CD14-positive monocyte (primary cell): ENCODE measurements at regions not wholly inside any gene's neighbourhood (a gene's known extent, or its start where the extent isn't known, plus 50 kb on each side); places are given as distances from the start of the nearest gene placed in this dataset.

ENCODE experiments used
- DNase-seq, 3 donors: peaks; one replicate each; pipeline ENCODE4 v3.0.0-alpha.2; 2011 to 2022
- H2AFZ ChIP-seq: 2 replicates; pipeline ENCODE4 v1.6.0; 2012; ENCODE audit warnings: mild to moderate bottlenecking, low read depth, low read length, inconsistent platforms; ENCODE audit not compliant: insufficient read depth, poor library complexity, severe bottlenecking
- H3K27ac ChIP-seq, 2 donors: 1 replicate in 1 of 2; 2 replicates in 1 of 2; pipeline ENCODE4 v1.5.1; 2012 to 2013; ENCODE audit warnings: low read length in 2 of 2, control low read depth in 1 of 2, inconsistent platforms in 1 of 2, low read depth in 1 of 2, mild to moderate bottlenecking in 1 of 2
- H3K27me3 ChIP-seq, 2 donors: one replicate each; pipeline versions ENCODE4 v1.6.0 to v1.6.1; 2011 to 2013; ENCODE audit warnings: low read length in 2 of 2; ENCODE audit not compliant: control insufficient read depth in 2 of 2, insufficient read depth in 2 of 2
- H3K36me3 ChIP-seq, 2 donors: replicated peaks in 1 of 2; 1 replicate in 1 of 2; 2 replicates in 1 of 2; pipeline versions ENCODE4 v1.5.1 to v1.6.1; 2012 to 2013; ENCODE audit warnings: low read length in 2 of 2, control low read depth in 1 of 2, inconsistent platforms in 1 of 2, mild to moderate bottlenecking in 1 of 2; ENCODE audit not compliant: insufficient read depth in 2 of 2, control insufficient read depth in 1 of 2
- H3K4me1 ChIP-seq, 2 donors: 1 replicate in 1 of 2; 2 replicates in 1 of 2; pipeline versions ENCODE4 v1.5.1 to v1.6.1; 2012 to 2013; ENCODE audit warnings: low read length in 2 of 2, control low read depth in 1 of 2, inconsistent platforms in 1 of 2, mild to moderate bottlenecking in 1 of 2, moderate library complexity in 1 of 2; ENCODE audit not compliant: insufficient read depth in 2 of 2, control insufficient read depth in 1 of 2
- H3K4me2 ChIP-seq: replicated peaks from 2 replicates; pipeline ENCODE3; 2012; ENCODE audit warnings: low read length, moderate library complexity, mild to moderate bottlenecking; ENCODE audit not compliant: poor library complexity, severe bottlenecking; ENCODE audit errors: extremely low read depth
- H3K4me3 ChIP-seq, 3 experiments: fragments of 200-600 bp in 1 of 3; sonication (generic) in 1 of 3; replicated peaks in 1 of 3; 1 replicate in 2 of 3; 2 replicates in 1 of 3; pipeline ENCODE4 v1.5.1; 2011 to 2013; ENCODE audit warnings: low read length in 3 of 3, mild to moderate bottlenecking in 3 of 3, control low read depth in 2 of 3, low read depth in 2 of 3, inconsistent platforms in 1 of 3, moderate library complexity in 1 of 3
- H3K79me2 ChIP-seq: 2 replicates; pipeline ENCODE4 v1.6.0; 2012; ENCODE audit warnings: mild to moderate bottlenecking, control low read depth, inconsistent platforms, low read length, moderate library complexity; ENCODE audit not compliant: insufficient read depth
- H3K9ac ChIP-seq: 2 replicates; pipeline ENCODE4 v1.6.0; 2017; ENCODE audit warnings: low read length, mild to moderate bottlenecking; ENCODE audit not compliant: insufficient read depth, poor library complexity, severe bottlenecking
- H3K9me3 ChIP-seq, 2 donors: replicated peaks in 1 of 2; 1 replicate in 1 of 2; 2 replicates in 1 of 2; pipeline versions ENCODE4 v1.5.1 to v1.6.1; 2012 to 2013; ENCODE audit warnings: low read length in 2 of 2, control low read depth in 1 of 2; ENCODE audit not compliant: control insufficient read depth in 1 of 2, insufficient read depth in 1 of 2
- H4K20me1 ChIP-seq: 2 replicates; pipeline ENCODE4 v1.6.0; 2012; ENCODE audit warnings: mild to moderate bottlenecking, low read length, control low read depth, moderate library complexity; ENCODE audit not compliant: insufficient read depth
- H3K27ac Mint-ChIP-seq, 7 donors: one replicate each; pipeline ENCODE4 v1.8.0; 2020; ENCODE audit warnings: mild to moderate bottlenecking in 7 of 7, mixed read lengths in 7 of 7, moderate library complexity in 6 of 7, inconsistent platforms in 2 of 7
- H3K27me3 Mint-ChIP-seq, 3 donors: one replicate each; pipeline ENCODE4 v1.8.0; 2021 to 2022; ENCODE audit warnings: low read depth in 3 of 3, mild to moderate bottlenecking in 3 of 3, mixed read lengths in 3 of 3, moderate library complexity in 3 of 3, inconsistent platforms in 1 of 3
- H3K36me3 Mint-ChIP-seq, 2 donors: one replicate each; pipeline ENCODE4 v1.8.0; 2020; ENCODE audit warnings: mixed read lengths in 2 of 2, inconsistent platforms in 1 of 2, mild to moderate bottlenecking in 1 of 2
- H3K4me1 Mint-ChIP-seq: one replicate; pipeline ENCODE4 v1.8.0; 2020; ENCODE audit warnings: mild to moderate bottlenecking, mixed read lengths
- H3K4me3 Mint-ChIP-seq, 2 donors: one replicate each; pipeline ENCODE4 v1.8.0; 2020; ENCODE audit warnings: mild to moderate bottlenecking in 2 of 2, mixed read lengths in 2 of 2, moderate library complexity in 1 of 2
- H3K9me3 Mint-ChIP-seq, 7 donors: one replicate each; pipeline ENCODE4 v1.8.0; 2020 to 2022; ENCODE audit warnings: mixed read lengths in 7 of 7, mild to moderate bottlenecking in 6 of 7, moderate library complexity in 6 of 7, inconsistent platforms in 2 of 7
- CTCF ChIP-seq: fragments of 200-600 bp; IDR thresholded peaks from one replicate; pipeline ENCODE4 v1.8.0; 2022; ENCODE audit warnings: antibody characterized with exemption, mild to moderate bottlenecking
- WGBS: methylation state at CpG from one replicate; pipeline ENCODE4 v1.1.5; 2013; ENCODE audit warnings: missing lambda C conversion rate; ENCODE audit not compliant: insufficient coverage; 5-methylcytosine and 5-hydroxymethylcytosine counted together
- intact Hi-C, 2 donors: fragments of 100-400 bp; cut with micrococcal nuclease; formaldehyde crosslinking; loops; one replicate each; pipeline versions ENCODE4 v1.15.0 to v1.15.1; 2023

- Mint-ChIP-seq H3K4me1 (no peaks in the 10 kb centered on the region), H3K27ac (no peak overlapping the region), H3K36me3 (no peaks in the 10 kb centered on the region), H3K9me3 (peaks cover 0 to 3% (median 0%) of the 10 kb centered on the region in 7 donors), H3K4me3 (no peak overlapping the region), H3K27me3 (no peaks in the 10 kb centered on the region)
- H3K36me3 ChIP-seq = no peaks in the 10 kb centered on the region
- H3K4me2 ChIP-seq = no peak overlapping the region
- H3K4me3 ChIP-seq = no peak overlapping the region
- no peaks in the 10 kb centered on the region for H3K9me3 ChIP-seq
- H3K27me3 ChIP-seq = no peaks in the 10 kb centered on the region
- no peak for TF ChIP-seq CTCF
- H3K79me2 ChIP-seq = no peaks in the 10 kb centered on the region
- intact Hi-C loops = no loop called here
- no peaks in the 10 kb centered on the region for H3K4me1 ChIP-seq
- H3K9ac ChIP-seq = no peak overlapping the region
- no peak overlapping the region for H2AFZ ChIP-seq
- no peak overlapping the region for H3K27ac ChIP-seq
- DNase-seq = no peak
- 94% methylated on average over 2 of the region's 3 CpGs for WGBS
- H4K20me1 ChIP-seq = no peaks in the 10 kb centered on the region
Measured at GRCh38 chr2:103208916-103209315, 447.1 kb downstream of the TMEM182 start.

GRCh38 chr2:103213028-103213542 is 451.3 kb downstream of the TMEM182 start:
- no peak overlapping the region for H3K4me3 ChIP-seq
- H3K4me2 ChIP-seq = no peak overlapping the region
- Mint-ChIP-seq H3K27ac (no peak overlapping the region), H3K36me3 (no peaks in the 10 kb centered on the region), H3K27me3 (peaks cover 0 to 1% (median 0%) of the 10 kb centered on the region in 3 donors), H3K4me1 (no peaks in the 10 kb centered on the region), H3K4me3 (no peak overlapping the region), H3K9me3 (peaks cover 0 to 6% (median 0%) of the 10 kb centered on the region in 7 donors)
- DNase-seq = no peak
- no peaks in the 10 kb centered on the region for H3K27me3 ChIP-seq
- no peak for TF ChIP-seq CTCF
- no peak overlapping the region for H3K27ac ChIP-seq
- H3K36me3 ChIP-seq = no peaks in the 10 kb centered on the region
- no peak overlapping the region for H2AFZ ChIP-seq
- H4K20me1 ChIP-seq = no peaks in the 10 kb centered on the region
- no peaks in the 10 kb centered on the region for H3K4me1 ChIP-seq
- peaks cover 0 to 6% of the 10 kb centered on the region in 2 donors for H3K9me3 ChIP-seq
- WGBS = 75% methylated on average over 2 of the region's 3 CpGs
- H3K79me2 ChIP-seq = no peaks in the 10 kb centered on the region
- intact Hi-C loops = no loop called here
- no peak overlapping the region for H3K9ac ChIP-seq
